ENCODE measurements at regions not wholly inside any gene's neighbourhood (a gene's known extent, or its start where the extent isn't known, plus 50 kb on each side); places are given as distances from the start of the nearest gene placed in this dataset.
"Not testable (repeated sequence)": the region's sequence is repeated elsewhere in the genome, so short reads cannot be mapped to it uniquely, and the experiment has no call there.

GRCh38 chr6:11888727-11889126, 110.1 kb upstream of the ADTRP start:
- no peak for DNase-seq

- no peak for DNase-seq
Observed at GRCh38 chr6:11885159-11885558, 106.6 kb upstream of the ADTRP start.

- DNase-seq = not testable (repeated sequence)
Observed at GRCh38 chr6:11883471-11883870, 104.9 kb upstream of the ADTRP start.

GRCh38 chr6:11880156-11880555, 101.6 kb upstream of the ADTRP start:
- DNase-seq = not testable (repeated sequence)

- no peak for DNase-seq
Observed at GRCh38 chr6:11878735-11879134, 100.1 kb upstream of the ADTRP start.

- DNase-seq = no peak
Observed at GRCh38 chr6:11878029-11878428, 99.4 kb upstream of the ADTRP start.

- no peak for DNase-seq
Observed at GRCh38 chr6:11876934-11877433, 98.4 kb upstream of the ADTRP start.

- no peak for DNase-seq
Observed at GRCh38 chr6:11875325-11876109, 96.9 kb upstream of the ADTRP start.

GRCh38 chr6:11869672-11870340, 91.2 kb upstream of the ADTRP start:
- no peak for DNase-seq

GRCh38 chr6:11868392-11868791, 89.8 kb upstream of the ADTRP start:
- no peak for DNase-seq

- no peak for DNase-seq
Observed at GRCh38 chr6:11865680-11866300, 87.2 kb upstream of the ADTRP start.

GRCh38 chr6:11858439-11858838, 79.8 kb upstream of the ADTRP start:
- no peak for DNase-seq

GRCh38 chr6:11855743-11856142, 77.1 kb upstream of the ADTRP start:
- no peak for DNase-seq

- no peak for DNase-seq
Observed at GRCh38 chr6:11854408-11855165, 76.0 kb upstream of the ADTRP start.

- DNase-seq = no peak
Observed at GRCh38 chr6:11853678-11854407, 75.2 kb upstream of the ADTRP start.

GRCh38 chr6:11852061-11852651, 73.6 kb upstream of the ADTRP start:
- DNase-seq = no peak

- DNase-seq = no peak
Observed at GRCh38 chr6:11851387-11851786, 72.8 kb upstream of the ADTRP start.

GRCh38 chr6:11848852-11849731, 70.5 kb upstream of the ADTRP start:
- DNase-seq = no peak

GRCh38 chr6:11848346-11848651, 69.7 kb upstream of the ADTRP start:
- no peak for DNase-seq

GRCh38 chr6:11847515-11848345, 69.1 kb upstream of the ADTRP start:
- DNase-seq = no peak
